ENCODE measurements at regions not wholly inside any gene's neighbourhood (a gene's known extent, or its start where the extent isn't known, plus 50 kb on each side); places are given as distances from the start of the nearest gene placed in this dataset.
A peak's percentile ranks its signal among the peaks of the same experiment; 100 is the strongest.
"Not testable (repeated sequence)": the region's sequence is repeated elsewhere in the genome, so short reads cannot be mapped to it uniquely, and the experiment has no call there.

DNA sequence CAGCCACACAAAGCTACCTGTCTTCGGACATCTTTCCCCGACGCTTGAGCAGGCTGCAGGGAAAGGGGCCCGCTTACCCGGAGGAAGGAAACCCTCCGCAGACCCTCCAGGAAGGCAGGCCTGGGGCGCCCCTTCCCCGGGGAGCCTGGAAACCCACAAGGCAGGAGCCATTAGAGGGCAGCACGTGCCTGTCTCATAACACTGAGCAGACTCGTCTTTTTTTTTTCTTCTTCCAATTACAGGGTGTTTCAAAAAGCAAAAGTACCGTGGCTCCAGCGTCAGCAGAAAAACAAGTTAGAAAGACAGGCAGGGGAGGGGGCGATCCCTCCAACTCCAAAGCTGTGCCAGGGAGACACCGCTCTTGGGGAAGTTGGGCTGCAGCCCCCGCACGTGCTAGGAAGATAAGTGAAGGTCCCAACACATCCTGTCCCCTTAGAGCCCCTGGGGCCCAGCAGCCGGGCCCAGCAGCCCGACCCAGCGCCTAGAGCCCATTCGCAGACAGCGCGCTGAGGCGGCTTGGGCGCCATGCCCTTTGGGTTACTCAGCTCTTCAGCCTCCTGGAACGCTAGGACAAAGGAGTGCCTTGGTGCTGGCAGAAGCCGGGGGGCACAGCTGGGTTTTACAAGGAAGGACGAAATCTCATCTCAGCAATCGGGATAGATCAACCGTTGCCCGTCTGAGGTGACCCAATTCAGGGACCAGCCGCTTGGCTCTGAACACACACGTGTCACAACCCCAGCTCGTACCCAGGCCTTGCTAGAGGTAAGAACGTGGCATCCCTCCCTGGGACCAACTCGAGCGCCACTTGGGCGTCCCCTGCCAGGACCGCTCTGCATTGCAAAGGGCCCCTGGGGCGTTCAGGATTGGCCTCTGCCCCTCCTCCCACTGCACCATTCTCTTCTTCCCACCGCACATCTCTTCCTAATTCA, 136.3 kb downstream of the LY86 start:
- DNase-seq (ENCODE audit: low spot score) (peak; percentile 68), FAIRE-seq (no peak)

DNA sequence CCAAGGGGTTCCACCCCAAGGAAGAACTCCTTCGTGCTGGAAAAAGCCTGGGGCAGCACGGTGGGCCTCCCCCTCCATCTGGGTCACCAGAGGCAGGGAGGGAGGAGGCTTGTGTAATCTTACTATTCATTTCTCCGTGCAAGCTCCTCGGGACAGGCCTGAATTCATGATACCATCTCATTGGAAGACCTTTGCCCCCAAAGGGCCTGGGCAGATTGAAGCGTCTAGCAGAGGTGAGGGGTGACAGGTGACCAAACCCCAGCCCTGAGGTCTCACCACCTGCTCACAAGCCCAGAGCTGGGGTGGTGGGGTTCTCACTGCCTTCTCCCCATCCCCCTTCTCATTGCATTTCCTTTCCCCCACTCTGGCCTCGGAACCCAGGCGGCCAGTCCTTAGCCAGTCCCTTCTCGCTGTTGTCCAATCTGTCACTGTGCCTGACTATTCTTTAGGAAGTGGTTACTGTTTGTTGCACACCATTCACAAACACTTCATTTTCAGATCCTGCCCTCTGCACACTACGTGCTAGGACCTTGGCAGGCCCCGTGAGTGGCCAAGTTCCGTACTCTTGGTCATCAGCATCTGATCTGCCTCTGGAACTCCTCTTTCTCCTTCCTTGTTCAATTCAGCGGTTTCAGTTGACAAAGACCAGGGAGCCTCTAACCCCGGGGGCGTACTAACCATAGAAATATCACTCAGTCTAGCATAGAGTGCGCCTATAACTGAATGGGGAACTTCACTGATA, 137.1 kb downstream of the LY86 start:
- no peak for FAIRE-seq
- no peak for DNase-seq (ENCODE audit: low spot score)

DNA sequence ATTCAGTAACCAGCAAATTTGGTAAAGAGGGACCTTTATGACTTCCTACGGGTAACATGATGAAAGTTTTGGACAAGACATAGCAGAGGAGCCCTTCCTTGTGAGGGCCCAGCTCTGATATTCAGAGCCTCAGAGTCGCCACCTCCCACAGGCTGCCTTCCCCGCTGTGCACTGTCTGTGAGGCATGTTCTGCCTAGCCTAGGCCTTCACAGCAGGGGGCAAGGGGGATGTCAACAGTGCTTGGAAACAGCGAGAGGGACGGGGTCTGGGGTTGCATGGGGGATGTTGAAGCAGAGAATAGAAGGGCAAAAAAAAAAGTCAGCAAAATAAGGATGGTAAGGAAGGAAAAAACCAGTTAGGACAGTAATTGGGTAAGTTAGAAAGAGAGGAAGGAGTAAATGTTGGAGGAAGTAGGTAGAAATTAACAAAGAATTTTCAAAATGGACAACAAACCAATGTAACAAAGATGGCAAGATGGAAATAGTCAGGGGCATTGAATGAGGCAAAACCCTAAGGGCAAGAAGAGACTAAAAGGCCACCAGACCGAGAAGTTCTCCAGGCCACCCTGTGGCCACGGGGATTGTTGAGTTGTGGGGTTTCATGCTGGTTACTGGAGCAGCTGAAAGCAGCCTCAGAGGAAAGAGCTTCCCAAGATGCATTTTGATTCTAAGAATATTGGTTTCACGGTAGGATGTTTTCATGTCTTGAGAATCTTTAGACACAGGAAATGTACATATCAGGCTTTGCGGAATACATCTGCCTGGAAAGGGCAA, 139.8 kb downstream of the LY86 start:
- no peak for DNase-seq (ENCODE audit: low spot score)
- FAIRE-seq, result no peak

DNA sequence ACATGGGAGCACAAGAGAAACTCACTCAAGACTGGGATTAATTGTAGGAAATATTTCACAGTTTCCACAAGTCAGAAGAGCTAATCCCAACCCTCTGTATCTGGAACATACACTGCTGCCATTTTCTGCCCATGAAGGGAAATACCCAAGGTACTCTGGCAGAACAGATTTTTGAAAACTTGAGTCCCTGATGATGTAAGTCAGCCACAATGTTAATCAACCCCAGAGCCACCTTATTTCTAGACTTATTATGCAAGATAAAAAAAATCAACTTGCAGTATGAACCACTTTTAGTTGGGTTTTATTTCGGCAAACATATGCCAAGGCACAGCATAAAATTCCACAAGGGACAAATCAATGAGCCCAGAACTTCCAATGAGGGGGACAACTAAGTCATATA, 141.5 kb downstream of the LY86 start:
- FAIRE-seq (no peak), DNase-seq (ENCODE audit: low spot score) (no peak)

DNA sequence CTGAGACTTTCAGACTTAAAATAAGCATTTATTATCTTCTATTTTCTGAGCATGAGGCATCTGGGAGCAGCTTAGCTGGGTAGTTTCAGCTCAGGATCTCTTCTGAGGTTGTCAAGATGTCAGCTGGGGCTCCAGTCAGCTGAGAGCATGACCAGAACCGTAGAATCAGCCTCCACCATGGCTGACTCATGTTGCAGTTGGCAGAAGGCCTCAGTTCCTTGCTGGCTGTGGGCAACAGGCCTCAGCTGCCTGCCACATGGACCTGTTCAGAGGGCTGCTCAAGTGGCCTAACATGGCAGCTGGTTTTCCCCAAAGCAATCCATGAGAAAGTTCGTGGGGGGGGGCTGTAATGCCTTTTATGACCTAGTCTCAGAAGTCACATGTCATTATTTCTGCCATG, 142.3 kb downstream of the LY86 start:
- DNase-seq (ENCODE audit: low spot score), result no peak

DNA sequence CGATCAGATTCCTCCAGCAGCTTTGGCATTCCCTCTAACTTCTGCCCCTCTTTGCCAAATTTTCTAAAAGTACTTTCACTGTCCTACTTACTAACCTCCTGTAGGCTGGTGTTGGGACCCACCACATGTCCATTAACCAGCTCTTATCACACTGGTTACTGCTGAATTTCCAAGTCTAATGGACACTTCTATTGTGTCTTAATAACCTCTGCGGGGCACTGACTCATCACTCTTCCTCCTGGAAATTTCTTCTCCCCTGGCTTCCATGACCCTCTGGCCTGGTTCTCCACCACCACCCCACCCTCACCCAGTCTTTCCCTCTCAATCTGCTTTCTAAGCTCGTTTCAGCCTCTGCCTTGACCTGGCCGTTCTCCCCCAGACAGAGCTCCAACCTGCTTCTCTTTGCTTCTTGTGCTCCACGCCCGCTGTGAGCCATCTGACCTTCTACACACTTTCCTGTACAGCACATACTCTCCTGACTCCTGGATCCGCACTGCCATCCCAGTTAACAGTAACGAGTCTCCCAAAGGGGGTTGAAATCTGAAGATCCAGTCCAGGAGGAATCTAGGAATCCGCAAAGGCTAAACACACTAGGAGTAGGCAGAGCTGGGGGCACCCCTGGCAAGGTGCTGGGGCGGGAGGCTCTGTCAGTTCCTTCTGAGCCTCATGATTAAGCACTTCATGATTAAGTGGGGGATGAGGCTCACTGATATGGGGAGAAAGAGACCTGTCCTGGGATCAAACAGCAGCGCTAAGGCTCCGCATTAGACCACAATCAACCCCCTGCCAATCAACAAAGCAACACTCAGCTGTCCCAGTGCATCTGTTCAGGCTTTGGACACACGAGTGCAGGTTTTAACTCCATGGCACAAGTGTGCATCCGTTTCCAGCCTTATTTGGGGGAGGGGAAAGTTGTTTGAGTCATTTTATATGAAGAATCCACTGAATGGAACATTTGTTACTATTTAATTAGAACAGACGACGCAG, 146.3 kb downstream of the LY86 start:
- no peak for FAIRE-seq
- no peak for DNase-seq (ENCODE audit: low spot score)

More for the DNA sequence above, 142.3 kb downstream of the LY86 start:
- FAIRE-seq, result no peak

DNA sequence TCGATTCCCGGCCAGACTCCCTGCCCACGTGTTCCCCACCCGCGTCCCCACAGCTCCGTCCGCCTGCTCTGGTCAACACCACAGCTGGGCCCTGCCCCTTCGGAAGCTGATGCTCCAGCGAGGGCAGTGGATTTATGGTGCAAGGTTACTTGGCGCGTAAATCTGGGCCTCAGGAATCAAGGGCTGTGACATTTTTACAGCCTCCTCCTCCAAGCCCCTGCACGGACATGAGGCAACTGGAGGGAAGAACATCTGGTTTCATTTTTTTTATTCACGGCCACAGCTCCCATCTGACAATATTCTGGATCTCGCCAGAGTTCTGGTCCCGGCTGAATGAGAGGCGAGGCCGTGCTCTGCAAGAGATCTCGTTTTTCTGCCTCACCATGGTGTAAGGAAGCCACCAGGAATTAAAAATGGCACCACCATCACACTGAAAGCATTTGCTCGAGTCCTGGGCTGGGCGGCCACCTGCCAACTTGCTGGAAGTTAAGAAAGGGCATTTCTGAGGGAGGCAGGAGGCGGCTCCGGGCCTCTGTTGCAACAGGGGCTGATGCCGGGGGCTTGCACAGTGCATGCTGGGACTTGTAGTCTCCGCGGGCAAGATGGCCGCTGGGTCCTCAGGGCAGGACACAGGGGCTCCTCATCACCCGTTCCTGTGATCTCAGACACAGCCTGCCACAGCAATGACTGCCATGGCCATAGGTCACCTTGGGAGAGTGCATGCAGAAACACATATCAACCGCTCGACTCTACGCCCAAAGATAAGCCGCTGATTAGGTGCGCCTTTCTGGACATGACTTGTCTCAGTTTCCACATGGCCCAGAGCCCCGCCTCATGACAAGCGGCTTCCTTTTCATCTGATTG, 148.5 kb downstream of the LY86 start:
- no peak for FAIRE-seq
- peak; percentile 73 for DNase-seq (ENCODE audit: low spot score)

DNA sequence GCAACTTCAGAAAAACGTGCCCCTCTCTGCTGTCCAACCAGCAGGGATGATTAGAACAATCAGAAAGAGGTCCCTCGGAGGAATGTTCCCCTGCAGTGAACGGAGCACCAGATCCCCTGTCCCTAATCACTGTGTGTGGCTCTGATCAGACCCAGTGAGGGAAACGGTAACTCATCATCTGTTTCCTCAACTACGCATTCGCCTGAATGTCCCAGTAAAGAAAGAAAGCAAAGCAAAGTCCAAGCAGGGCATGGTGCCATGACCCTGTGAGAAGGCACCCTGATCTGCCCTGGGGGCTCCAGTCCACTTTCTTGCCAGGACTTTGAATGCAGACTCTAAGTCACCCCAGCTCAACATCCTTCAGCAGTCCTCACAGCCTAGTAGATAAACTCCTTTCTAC, 149.2 kb downstream of the LY86 start:
- no peak for DNase-seq (ENCODE audit: low spot score)
- no peak for FAIRE-seq

DNA sequence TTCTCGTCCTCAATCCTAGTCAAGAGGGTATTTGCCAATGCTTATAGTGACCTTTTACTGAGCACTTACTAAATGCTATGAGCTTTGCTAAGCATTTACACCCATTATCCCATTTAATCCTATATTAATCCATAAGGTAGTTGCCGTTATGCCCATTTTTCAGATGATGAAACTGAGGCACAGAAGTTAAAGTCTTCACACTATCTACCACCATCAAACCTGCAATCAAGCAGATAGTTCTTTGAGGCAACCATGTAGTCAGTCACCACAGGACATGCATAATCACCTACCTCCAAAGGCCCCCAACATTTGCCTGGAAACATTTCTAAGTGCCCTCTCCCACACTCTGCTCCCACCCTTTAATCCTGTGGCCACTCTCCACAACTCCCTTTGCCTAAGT, 149.6 kb downstream of the LY86 start:
- no peak for FAIRE-seq
- no peak for DNase-seq (ENCODE audit: low spot score)

DNA sequence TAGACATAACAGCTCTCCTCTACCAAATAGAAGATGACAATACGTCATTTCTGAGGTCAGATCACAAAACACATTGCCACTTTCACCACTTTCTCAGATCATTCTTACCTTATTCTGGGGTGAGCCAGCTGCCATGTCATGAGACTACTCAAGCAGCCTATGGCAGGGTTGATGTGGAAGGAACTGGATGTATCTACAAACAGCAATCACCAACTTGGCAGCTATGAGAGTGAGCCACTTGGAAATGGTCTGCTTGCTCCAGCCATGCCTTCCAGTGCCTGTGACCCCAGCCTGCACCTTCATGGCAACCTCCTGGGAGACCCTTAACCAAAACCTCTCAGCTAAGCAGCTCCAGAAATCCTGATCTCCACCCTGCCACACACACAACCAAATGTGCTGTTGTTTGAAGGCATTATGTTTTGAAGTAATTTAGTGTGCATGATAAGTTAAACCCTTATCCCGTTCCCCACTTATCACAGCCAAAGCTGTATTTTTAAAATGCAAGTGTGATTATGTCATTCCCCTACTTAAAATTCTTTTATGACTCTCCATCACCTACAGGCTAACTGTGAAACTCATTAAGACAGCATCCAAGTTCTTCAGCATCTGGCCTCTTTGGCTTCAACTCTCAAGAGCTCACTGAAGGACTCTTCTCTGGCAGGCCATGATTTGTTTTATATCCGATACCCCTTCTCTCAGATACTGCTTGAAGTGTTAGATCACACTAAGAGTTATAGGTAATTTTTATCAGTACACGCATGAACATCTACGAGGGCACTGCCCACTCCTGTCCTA, 150.6 kb downstream of the LY86 start:
- FAIRE-seq, result no peak
- DNase-seq (ENCODE audit: low spot score), result no peak

DNA sequence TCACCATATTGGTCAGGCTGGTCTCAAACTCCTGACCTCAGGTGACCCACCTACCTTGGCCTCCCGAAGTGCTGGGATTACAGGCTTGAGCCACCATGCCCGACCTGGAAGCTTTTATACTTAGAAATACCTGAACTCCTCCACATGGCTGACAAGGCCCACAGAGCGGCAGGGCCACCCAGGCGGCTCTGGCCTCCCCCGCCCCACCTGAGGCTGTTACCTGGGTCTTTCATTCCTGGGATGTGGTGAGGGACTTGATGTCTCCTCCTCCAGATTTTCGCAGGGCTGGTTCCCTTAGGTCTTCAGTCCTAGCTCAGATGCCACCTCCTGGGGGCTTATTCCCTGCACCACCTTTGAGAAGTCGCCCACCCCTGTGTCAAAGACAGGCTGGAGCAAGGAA, 152.1 kb downstream of the LY86 start:
- DNase-seq (ENCODE audit: low spot score), result no peak
- FAIRE-seq, result no peak

DNA sequence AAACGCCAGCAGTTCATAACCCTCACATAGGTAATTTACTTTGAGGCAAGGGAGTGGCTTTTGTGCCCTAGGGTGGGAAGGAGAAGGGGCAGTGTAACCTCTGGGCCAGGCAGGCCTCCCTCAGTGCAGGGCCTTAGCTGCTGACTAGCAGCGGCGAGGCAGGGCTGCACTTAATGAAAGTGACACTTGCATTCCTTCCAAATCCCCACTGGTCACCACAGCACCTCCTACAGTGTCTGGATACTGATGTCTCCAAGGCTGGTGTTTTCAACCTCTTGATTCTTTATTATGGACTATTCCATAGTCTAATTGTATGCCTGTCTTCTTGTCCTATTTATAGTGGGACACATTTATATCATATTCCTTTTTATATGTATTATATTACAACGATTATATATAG, 152.7 kb downstream of the LY86 start:
- FAIRE-seq, result no peak

DNA sequence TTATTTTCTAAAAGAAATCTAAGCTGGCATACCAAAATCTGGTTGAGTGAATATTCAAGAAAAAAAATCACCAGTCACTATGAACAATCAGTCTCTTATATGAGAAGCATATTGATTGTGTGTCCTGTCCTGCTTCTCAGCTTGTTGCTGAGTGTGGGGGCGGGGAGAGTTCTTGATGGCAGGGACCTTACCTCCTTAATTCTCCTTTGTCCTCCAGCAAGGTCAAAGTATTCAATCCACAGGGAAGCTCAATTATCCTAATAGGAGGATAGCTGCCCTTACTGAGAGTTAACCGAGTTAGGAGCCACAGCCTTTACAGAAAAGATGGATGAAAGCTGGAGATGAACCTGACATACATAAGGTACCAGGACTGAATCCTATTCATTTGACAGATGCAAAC, 154.0 kb downstream of the LY86 start:
- DNase-seq (ENCODE audit: low spot score), result no peak
- no peak for FAIRE-seq

More for the DNA sequence above, 152.7 kb downstream of the LY86 start:
- no peak for DNase-seq (ENCODE audit: low spot score)

DNA sequence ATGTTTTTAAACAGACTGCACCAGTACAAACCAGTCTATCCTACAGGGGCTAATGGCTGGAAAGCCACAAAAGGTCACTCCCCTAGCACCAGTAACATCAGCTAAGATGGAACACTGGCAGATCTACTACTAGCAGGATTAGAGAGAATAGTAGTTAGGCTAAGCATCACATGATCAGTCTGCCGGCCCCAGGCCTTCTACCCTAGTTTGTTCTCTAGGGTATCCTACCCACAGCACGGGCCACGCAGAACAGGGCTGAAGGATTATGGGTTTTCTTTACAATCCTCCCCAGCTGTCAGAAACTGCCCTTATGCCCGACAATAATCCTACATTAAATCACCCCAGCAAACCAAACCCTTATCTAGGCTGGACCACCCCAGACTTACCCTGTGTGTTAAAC, 156.0 kb downstream of the LY86 start:
- DNase-seq (ENCODE audit: low spot score) (no peak), FAIRE-seq (no peak)

DNA sequence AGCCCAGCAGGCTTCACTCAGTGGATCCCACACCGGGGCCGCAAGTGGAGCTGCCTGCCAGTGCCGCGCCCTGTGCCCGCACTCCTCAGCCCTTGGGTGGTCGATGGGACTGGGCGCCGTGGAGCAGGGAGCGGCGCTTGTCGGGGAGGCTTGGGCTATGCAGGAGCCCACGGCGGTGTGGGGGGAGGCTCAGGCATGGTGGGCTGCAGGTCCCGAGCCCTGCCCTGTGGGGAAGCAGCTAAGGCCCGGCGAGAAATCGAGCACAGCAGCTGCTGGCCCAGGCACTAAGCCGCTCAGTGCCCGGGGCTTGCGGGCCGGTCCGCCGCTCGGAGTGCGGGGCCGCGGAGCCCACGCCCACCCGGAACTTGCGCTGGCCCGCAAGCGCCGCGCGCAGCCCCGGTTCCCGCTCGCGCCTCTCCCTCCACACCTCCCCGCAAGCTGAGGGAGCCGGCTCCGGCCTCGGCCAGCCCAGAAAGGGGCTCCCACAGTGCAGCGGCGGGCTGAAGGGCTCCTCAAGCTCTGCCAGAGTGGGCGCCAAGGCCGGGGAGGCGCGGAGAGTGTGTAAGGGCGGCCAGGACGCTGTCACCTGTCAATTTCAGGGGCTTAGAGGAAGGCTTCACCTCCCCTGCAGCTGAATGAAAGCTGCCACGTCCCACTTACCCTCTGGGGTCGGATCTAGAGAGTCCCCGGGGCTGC, 157.3 kb downstream of the LY86 start:
- FAIRE-seq; DNase-seq (ENCODE audit: low spot score): not testable (repeated sequence)

DNA sequence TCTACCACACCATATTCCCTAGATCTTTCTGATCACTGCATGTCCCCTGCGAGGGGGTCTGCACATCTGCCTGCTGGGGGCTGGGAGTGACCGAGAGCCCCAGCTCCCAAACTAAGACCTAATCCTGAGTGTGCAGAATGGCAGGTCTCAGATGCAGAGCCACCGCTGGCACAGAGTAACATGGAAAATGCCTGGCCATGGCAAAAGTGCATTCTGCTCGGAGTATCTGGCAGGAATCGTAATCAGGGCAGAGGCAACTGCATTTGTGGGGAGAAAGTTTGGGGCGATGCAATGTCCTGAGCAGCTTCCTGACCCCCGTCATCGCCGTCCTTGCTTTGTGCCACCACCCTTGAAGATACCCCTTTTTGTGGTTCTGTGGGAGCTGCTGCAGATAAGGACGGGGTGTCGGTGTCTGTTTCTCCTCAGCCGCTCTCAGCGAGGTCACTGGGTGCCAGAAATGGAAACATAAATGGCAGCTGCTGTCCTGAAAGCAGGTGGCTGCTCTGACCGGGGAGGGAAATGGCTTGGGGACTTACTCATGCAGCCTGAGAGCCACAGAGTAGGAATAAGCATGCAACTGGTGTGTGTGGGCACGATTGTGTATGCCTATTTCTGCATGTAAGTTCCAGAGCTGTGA, 157.9 kb downstream of the LY86 start:
- DNase-seq (ENCODE audit: low spot score), result no peak

DNA sequence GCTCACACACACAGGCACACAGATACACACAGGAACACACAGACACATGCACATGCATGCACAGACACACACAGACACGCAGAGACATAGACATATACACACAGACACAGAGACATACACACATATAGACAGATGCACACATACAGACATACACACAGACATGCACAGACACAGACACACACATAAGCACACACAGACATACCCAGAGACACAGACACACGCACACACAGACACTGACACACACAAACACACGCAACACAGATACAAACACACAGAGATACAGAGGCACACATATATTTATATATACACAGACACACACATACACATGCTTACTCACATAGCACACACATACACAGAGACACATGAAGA, 158.4 kb downstream of the LY86 start:
- DNase-seq (ENCODE audit: low spot score) (no peak), FAIRE-seq (no peak)

More for the DNA sequence above, 157.9 kb downstream of the LY86 start:
- FAIRE-seq, result no peak

DNA sequence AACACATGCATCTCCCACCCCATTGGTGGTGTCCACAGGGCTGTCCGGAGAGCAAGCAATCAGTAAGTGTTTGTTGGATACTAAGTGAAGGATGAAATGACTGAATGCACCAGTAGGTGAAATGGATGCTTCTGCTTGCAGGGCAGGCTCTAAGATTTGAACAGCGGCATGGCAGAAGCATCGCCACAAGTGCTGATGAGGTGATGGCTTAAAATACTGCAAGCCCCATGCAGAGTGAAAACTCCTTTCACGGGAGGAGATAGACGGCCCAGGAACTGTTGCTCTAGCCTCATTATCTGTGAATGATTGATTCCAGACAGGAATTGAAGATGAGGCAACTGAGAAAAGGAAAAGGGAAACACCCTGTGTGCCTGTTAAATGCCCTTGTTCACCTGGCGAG, 158.9 kb downstream of the LY86 start:
- DNase-seq (ENCODE audit: low spot score) (no peak), FAIRE-seq (no peak)
